GM12878 (cell line): ENCODE measurements at regions not wholly inside any gene's neighbourhood (a gene's known extent, or its start where the extent isn't known, plus 50 kb on each side); places are given as distances from the start of the nearest gene placed in this dataset.
A peak's percentile ranks its signal among the peaks of the same experiment; 100 is the strongest.

Experiments
- ATAC-seq: fragments of 200-7000 bp; cut with Tn5 transposase; 3 replicates; pipeline ENCODE4 v1.9.1; 2020; ENCODE audit warnings: mild to moderate bottlenecking, moderate library complexity
- BruUV-seq: library from RNA; stranded (reverse); fragments of 400-500 nt; replicated peaks from 2 replicates; lab custom pipeline; 2021; lab: Mats Ljungman, UMichigan
- CTCF ChIA-PET: fragments of 300-600 bp; sonication (Branson Sonifier 250); formaldehyde crosslinking; extraction: SDS; loops from one replicate; lab custom pipeline; 2021; ENCODE audit warnings: inconsistent platforms; lab: Yijun Ruan, JAX
- POLR2A ChIA-PET: fragments of 350-600 bp; formaldehyde crosslinking; extraction: SDS; loops from one replicate; lab custom pipeline; 2021; ENCODE audit warnings: inconsistent platforms; lab: Charles Lee
- RAD21 ChIA-PET: fragments of 300-600 bp; sonication (Branson Sonifier 250); formaldehyde crosslinking; loops from one replicate; lab custom pipeline; 2023; ENCODE audit warnings: antibody characterized with exemption; ENCODE audit not compliant: unreplicated experiment; lab: Charles Lee
- SMC1A ChIA-PET: fragments of 300-600 bp; sonication (Branson Sonifier 250); formaldehyde crosslinking; loops from one replicate; lab custom pipeline; 2023; ENCODE audit not compliant: unreplicated experiment, uncharacterized antibody; lab: Charles Lee
- DNase-seq: peaks from one replicate; pipeline ENCODE4 v3.0.0-alpha.2; 2011; ENCODE audit warnings: low read depth, low spot score
- FAIRE-seq: peaks from 3 replicates; lab custom pipeline; 2011; peaks lifted over from hg19 to GRCh38; lab: Jason Lieb, UNC
- H2AFZ ChIP-seq: 2 replicates; pipeline ENCODE4 v1.6.0; 2011; ENCODE audit warnings: low read depth, low read length, control low read depth; ENCODE audit not compliant: control insufficient read depth
- H3K27ac ChIP-seq: 2 replicates; pipeline ENCODE4 v1.5.1; 2011; ENCODE audit warnings: control low read depth; ENCODE audit not compliant: control insufficient read depth, insufficient read depth
- H3K27me3 ChIP-seq, 2 experiments: replicated peaks in 1 of 2; 2 replicates each; pipeline versions ENCODE4 v1.6.0 to v1.6.1; 2011; ENCODE audit warnings: low read length in 1 of 2; ENCODE audit not compliant: control insufficient read depth in 2 of 2, insufficient read depth in 2 of 2
- H3K36me3 ChIP-seq, 2 experiments: 2 replicates each; pipeline ENCODE4 v1.5.1; 2011; ENCODE audit warnings: low read length in 1 of 2; ENCODE audit not compliant: control insufficient read depth in 2 of 2, insufficient read depth in 2 of 2
- H3K4me1 ChIP-seq: 2 replicates; pipeline ENCODE4 v1.6.1; 2011; ENCODE audit warnings: mild to moderate bottlenecking, low read length, moderate library complexity, mixed read lengths; ENCODE audit not compliant: control insufficient read depth, insufficient read depth
- H3K4me2 ChIP-seq: 2 replicates; pipeline ENCODE4 v1.6.0; 2011; ENCODE audit warnings: control low read depth; ENCODE audit not compliant: control insufficient read depth, insufficient read depth
- H3K4me3 ChIP-seq: fragments of 200-600 bp; sonication (generic); 2 replicates; pipeline ENCODE4 v1.5.1; 2016
- H3K79me2 ChIP-seq: 2 replicates; pipeline ENCODE4 v1.6.0; 2011; ENCODE audit warnings: low read length; ENCODE audit not compliant: control insufficient read depth, insufficient read depth
- H3K9ac ChIP-seq: 2 replicates; pipeline ENCODE4 v1.8.0; 2011; ENCODE audit warnings: low read length, control low read depth, mixed read lengths; ENCODE audit not compliant: control insufficient read depth, insufficient read depth
- H3K9me3 ChIP-seq: replicated peaks from 3 replicates; pipeline ENCODE4 v1.5.1; 2011; ENCODE audit warnings: mild to moderate bottlenecking, low read length; ENCODE audit not compliant: control insufficient read depth, insufficient read depth
- H4K20me1 ChIP-seq: 2 replicates; pipeline ENCODE4 v1.6.0; 2011; ENCODE audit not compliant: control insufficient read depth, insufficient read depth
- ATF7 ChIP-seq: fragments of 450-650 bp; IDR thresholded peaks from 2 replicates; pipeline ENCODE4 v1.6.1; 2016; ENCODE audit warnings: low read depth, mild to moderate bottlenecking
- CBFB ChIP-seq: IDR thresholded peaks from 2 replicates; pipeline ENCODE4 v1.6.1; 2016; ENCODE audit warnings: antibody characterized with exemption, low read depth
- CEBPB ChIP-seq, 2 experiments: fragments of 150-350 bp in 1 of 2; IDR thresholded peaks; 2 replicates each; pipeline ENCODE4 v1.6.1; 2012 to 2014; ENCODE audit warnings: low read depth in 2 of 2, low read length in 2 of 2, borderline replicate concordance in 1 of 2, inconsistent platforms in 1 of 2
- CREB1 ChIP-seq: IDR thresholded peaks from 2 replicates; pipeline ENCODE4 v1.6.1; 2012; ENCODE audit warnings: low read depth, mild to moderate bottlenecking, inconsistent platforms
- CREM ChIP-seq: IDR thresholded peaks from 2 replicates; pipeline ENCODE4 v1.6.1; 2014; ENCODE audit warnings: antibody characterized with exemption, low read depth
- EED ChIP-seq: sonication (generic); IDR thresholded peaks from 2 replicates; pipeline ENCODE4 v1.6.1; 2016; ENCODE audit warnings: antibody characterized with exemption, low read depth
- ETV6 ChIP-seq, 2 experiments: fragments of 450-650 bp in 1 of 2; IDR thresholded peaks in 1 of 2; conservative IDR thresholded peaks in 1 of 2; 2 replicates each; pipeline ENCODE4 v1.6.1; 2014; ENCODE audit warnings: antibody characterized with exemption in 1 of 2, borderline replicate concordance in 1 of 2, low read depth in 1 of 2, mild to moderate bottlenecking in 1 of 2, moderate library complexity in 1 of 2
- GABPA ChIP-seq: IDR thresholded peaks from 2 replicates; pipeline ENCODE4 v1.6.1; 2014; ENCODE audit warnings: antibody characterized with exemption, low read depth, mild to moderate bottlenecking, inconsistent platforms
- JUNB ChIP-seq: IDR thresholded peaks from 2 replicates; pipeline ENCODE4 v1.6.1; 2016; ENCODE audit warnings: antibody characterized with exemption, mild to moderate bottlenecking
- MEF2A ChIP-seq: IDR thresholded peaks from 2 replicates; pipeline ENCODE4 v1.6.1; 2011; ENCODE audit warnings: low read depth, mild to moderate bottlenecking, low read length, moderate library complexity; ENCODE audit not compliant: insufficient read depth
- MTA3 ChIP-seq: IDR thresholded peaks from 2 replicates; pipeline ENCODE4 v1.6.1; 2012; ENCODE audit warnings: low read length, inconsistent platforms, borderline replicate concordance
- NFIC ChIP-seq: IDR thresholded peaks from 2 replicates; pipeline ENCODE4 v1.6.1; 2012; ENCODE audit warnings: low read depth, mild to moderate bottlenecking, inconsistent platforms, low read length, moderate library complexity
- RBBP5 ChIP-seq: fragments of 200-600 bp; sonication (generic); conservative IDR thresholded peaks from 2 replicates; pipeline ENCODE4 v1.6.1; 2016
- RUNX3 ChIP-seq: IDR thresholded peaks from 2 replicates; pipeline ENCODE4 v1.6.1; 2012; ENCODE audit warnings: low read length, inconsistent platforms
- SUZ12 ChIP-seq: fragments of 200-600 bp; sonication (generic); IDR thresholded peaks from one replicate; pipeline ENCODE4 v1.6.1; 2018; ENCODE audit warnings: antibody characterized with exemption, mild to moderate bottlenecking; ENCODE audit not compliant: unreplicated experiment
- ZBED1 ChIP-seq: IDR thresholded peaks from 2 replicates; pipeline ENCODE4 v1.6.1; 2016; ENCODE audit warnings: borderline replicate concordance
- WGBS: methylation state at CpG from one replicate; pipeline ENCODE4 v1.1.6; 2016; ENCODE audit warnings: low lambda C conversion rate; ENCODE audit not compliant: insufficient replicate concordance, insufficient coverage; ENCODE audit errors: missing lambda C conversion rate; 5-methylcytosine and 5-hydroxymethylcytosine counted together
- in situ Hi-C: fragments of 300-500 bp; cut with MboI; formaldehyde crosslinking; loops from 9 replicates; pipeline ENCODE4 v1.14.3; 2018; ENCODE audit warnings: mixed read lengths
- intact Hi-C: fragments of 100-400 bp; cut with micrococcal nuclease; formaldehyde crosslinking; loops from one replicate; pipeline ENCODE4 v1.14.2; 2022; ENCODE audit not compliant: unreplicated experiment
- TF ChIP-seq, protein P1 (sequence below): fragments of 450-650 bp; IDR thresholded peaks from 2 replicates; pipeline ENCODE4 v1.6.1; 2017; ENCODE audit warnings: low read depth, mild to moderate bottlenecking, moderate library complexity
- TF ChIP-seq, protein P2 (sequence below): IDR thresholded peaks from 2 replicates; pipeline ENCODE4 v1.6.1; 2012; ENCODE audit warnings: low read length, inconsistent platforms

DNA sequence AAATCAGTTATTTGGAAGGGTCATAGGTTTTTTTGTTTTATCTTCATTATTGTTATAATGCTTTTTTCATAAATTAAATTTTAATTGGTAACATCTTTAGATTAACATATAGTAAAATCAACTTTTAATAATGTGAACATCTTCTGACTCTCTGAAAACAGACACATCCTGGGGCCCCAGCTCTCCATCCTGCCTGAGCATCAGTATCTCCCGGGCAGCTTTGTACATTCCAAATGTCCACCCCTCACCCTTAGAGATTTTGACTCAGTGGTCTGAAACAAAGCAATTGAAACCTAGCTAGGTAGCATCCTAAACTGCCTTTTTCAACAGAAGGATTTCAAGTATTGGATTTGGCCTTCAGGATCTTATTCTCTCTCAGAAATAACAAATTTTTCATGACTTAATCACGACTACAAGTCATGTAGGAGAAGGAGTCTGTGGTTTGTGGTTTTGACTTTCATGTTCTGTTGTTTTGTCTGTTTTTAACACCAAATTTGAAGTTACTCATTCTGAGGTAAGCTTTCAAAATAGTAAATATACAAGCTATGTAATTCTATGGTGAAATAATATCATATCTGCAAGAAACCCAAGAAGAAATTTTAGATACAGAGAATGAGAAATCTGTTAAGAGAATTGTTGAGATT is 147.3 kb upstream of the UBE2E2 start:
- Histone ChIP-seq H3K9ac (no peak overlapping the region), H4K20me1 (no peaks in the 10 kb centered on the region), H2AFZ (no peak overlapping the region), H3K4me1 (peaks cover 3% of the 10 kb centered on the region; the same call in 1 of the 2 replicates), H3K9me3 (no peaks in the 10 kb centered on the region; the same call in 2 of the 3 replicates), H3K27me3 (no peaks in the 10 kb centered on the region), H3K27ac (no peak overlapping the region), H3K36me3 (no peaks in the 10 kb centered on the region), H3K79me2 (no peaks in the 10 kb centered on the region), H3K4me3 (no peak overlapping the region), H3K4me2 (no peak overlapping the region)
- SMC1A ChIA-PET, result interaction anchor here (0.8 to 0.9 kb wide), 2 partner anchors 272 to 741 kb away, joined by 3 read pairs; no protein-coding TSS in a partner anchor
- in situ Hi-C loops, result no loop called here
- DNase-seq (no peak), ATAC-seq (peak; percentile 69), FAIRE-seq (peak; percentile 31)
- intact Hi-C loops, result no loop called here
- POLR2A ChIA-PET, result no interaction called here
- BruUV-seq, result no TSS peak
- RAD21 ChIA-PET, result interaction anchor here (0.6 kb wide), 1 partner anchor 783 kb away, joined by 3 read pairs; no protein-coding TSS in a partner anchor
- TF ChIP-seq MTA3 (0 out of 2 replicates have a peak, but pooled peaks have one; percentile 36), ZBED1 (peak; percentile 88), ETV6 (conservative IDR thresholded peaks at IDR 0.05 in 1 of 2, IDR thresholded peaks at IDR 0.05 in 1 of 2; ENCODE audit: borderline replicate concordance in 1 of 2, low read depth in 1 of 2) (no peak), CEBPB (IDR thresholded peaks at IDR 0.05; ENCODE audit: borderline replicate concordance in 1 of 2, low read depth in 2 of 2, low read length in 2 of 2) (0 out of 4 replicates have a peak, but pooled peaks of 1 of the 2 experiments have one; percentile 37), CREB1 (peak; percentile 41; the same call in 1 of the 2 replicates), RBBP5 (no peak), GABPA (0 out of 2 replicates have a peak, but pooled peaks have one; percentile 17), ATF7 (no peak), NFIC (peak; percentile 85; the same call in 1 of the 2 replicates), CREM (peak; percentile 41; the same call in 1 of the 2 replicates), JUNB (peak; percentile 58), MEF2A (0 out of 2 replicates have a peak, but pooled peaks have one; percentile 38), RUNX3 (peak; percentile 98), CBFB (peak; percentile 88), SUZ12 (no peak), EED (0 out of 2 replicates have a peak, but pooled peaks have one; percentile 39)
- TF ChIP-seq, protein P1, sequence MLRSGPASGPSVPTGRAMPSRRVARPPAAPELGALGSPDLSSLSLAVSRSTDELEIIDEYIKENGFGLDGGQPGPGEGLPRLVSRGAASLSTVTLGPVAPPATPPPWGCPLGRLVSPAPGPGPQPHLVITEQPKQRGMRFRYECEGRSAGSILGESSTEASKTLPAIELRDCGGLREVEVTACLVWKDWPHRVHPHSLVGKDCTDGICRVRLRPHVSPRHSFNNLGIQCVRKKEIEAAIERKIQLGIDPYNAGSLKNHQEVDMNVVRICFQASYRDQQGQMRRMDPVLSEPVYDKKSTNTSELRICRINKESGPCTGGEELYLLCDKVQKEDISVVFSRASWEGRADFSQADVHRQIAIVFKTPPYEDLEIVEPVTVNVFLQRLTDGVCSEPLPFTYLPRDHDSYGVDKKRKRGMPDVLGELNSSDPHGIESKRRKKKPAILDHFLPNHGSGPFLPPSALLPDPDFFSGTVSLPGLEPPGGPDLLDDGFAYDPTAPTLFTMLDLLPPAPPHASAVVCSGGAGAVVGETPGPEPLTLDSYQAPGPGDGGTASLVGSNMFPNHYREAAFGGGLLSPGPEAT, result no peak
- TF ChIP-seq, protein P2, sequence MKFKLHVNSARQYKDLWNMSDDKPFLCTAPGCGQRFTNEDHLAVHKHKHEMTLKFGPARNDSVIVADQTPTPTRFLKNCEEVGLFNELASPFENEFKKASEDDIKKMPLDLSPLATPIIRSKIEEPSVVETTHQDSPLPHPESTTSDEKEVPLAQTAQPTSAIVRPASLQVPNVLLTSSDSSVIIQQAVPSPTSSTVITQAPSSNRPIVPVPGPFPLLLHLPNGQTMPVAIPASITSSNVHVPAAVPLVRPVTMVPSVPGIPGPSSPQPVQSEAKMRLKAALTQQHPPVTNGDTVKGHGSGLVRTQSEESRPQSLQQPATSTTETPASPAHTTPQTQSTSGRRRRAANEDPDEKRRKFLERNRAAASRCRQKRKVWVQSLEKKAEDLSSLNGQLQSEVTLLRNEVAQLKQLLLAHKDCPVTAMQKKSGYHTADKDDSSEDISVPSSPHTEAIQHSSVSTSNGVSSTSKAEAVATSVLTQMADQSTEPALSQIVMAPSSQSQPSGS, result peak; percentile 67; the same call in 1 of the 2 replicates
- CTCF ChIA-PET, result no interaction called here
- WGBS, result 19% methylated on average over 2 of the region's 2 CpGs
